ENCODE measurements at regions not wholly inside any gene's neighbourhood (a gene's known extent, or its start where the extent isn't known, plus 50 kb on each side); places are given as distances from the start of the nearest gene placed in this dataset.

DNA sequence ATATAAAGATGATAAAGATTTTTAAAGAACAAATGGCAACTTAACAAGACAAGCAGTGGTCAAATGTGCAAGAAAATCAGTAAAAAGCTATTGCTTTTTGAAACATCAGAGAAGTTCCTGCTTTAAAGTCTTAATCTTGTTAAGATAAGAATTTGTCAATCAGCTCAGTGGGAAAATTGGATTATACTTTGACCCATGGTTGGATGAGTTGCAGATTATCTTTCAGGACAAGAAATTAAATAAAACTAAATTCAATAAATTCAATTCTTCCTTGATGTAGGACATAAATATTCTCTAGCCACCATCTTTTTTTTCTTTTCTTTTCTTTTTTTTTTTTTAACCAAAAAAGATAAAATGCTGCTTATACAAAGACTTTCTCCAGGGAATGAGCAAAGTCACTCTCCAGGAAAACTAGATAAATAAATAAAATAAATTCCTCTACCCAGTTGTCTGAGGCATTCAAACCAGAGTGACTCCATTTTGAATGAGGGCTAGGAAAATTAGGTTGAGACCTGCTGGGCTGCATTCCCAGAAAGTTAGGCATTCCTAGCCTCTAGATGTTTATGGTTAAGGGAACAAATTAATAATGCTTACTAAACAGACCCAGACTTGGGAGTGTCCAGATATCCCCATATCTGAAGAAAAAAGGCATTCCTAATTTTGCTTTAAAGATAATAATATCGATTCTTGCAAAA is 211.2 kb downstream of the SNCA start:
- TF ChIP-seq, protein P1, sequence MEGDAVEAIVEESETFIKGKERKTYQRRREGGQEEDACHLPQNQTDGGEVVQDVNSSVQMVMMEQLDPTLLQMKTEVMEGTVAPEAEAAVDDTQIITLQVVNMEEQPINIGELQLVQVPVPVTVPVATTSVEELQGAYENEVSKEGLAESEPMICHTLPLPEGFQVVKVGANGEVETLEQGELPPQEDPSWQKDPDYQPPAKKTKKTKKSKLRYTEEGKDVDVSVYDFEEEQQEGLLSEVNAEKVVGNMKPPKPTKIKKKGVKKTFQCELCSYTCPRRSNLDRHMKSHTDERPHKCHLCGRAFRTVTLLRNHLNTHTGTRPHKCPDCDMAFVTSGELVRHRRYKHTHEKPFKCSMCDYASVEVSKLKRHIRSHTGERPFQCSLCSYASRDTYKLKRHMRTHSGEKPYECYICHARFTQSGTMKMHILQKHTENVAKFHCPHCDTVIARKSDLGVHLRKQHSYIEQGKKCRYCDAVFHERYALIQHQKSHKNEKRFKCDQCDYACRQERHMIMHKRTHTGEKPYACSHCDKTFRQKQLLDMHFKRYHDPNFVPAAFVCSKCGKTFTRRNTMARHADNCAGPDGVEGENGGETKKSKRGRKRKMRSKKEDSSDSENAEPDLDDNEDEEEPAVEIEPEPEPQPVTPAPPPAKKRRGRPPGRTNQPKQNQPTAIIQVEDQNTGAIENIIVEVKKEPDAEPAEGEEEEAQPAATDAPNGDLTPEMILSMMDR (IDR thresholded peaks at IDR 0.05): no peak
- no peak for TF ChIP-seq EZH2 (IDR thresholded peaks at IDR 0.05; ENCODE audit: borderline replicate concordance, insufficient read depth, low read depth, low read length, poor library complexity, severe bottlenecking)
